Nephron progenitor cell (in vitro differentiated cells): ENCODE measurements at regions not wholly inside any gene's neighbourhood (a gene's known extent, or its start where the extent isn't known, plus 50 kb on each side); places are given as distances from the start of the nearest gene placed in this dataset.
A peak's percentile ranks its signal among the peaks of the same experiment; 100 is the strongest.

Experiments used
- DNase-seq: peaks from one replicate; pipeline ENCODE4 v3.0.0; 2021
- H3K27ac Mint-ChIP-seq: 2 replicates; pipeline ENCODE4 v1.8.0; 2021; ENCODE audit warnings: mild to moderate bottlenecking, moderate library complexity, mixed read lengths
- H3K27me3 Mint-ChIP-seq: 2 replicates; pipeline ENCODE4 v1.8.0; 2021; ENCODE audit warnings: mild to moderate bottlenecking, low read depth, mixed read lengths; ENCODE audit not compliant: poor library complexity
- H3K36me3 Mint-ChIP-seq: 2 replicates; pipeline ENCODE4 v1.8.0; 2021; ENCODE audit warnings: low read depth, mixed read lengths
- H3K4me1 Mint-ChIP-seq: 2 replicates; pipeline ENCODE4 v1.8.0; 2021; ENCODE audit warnings: mixed read lengths
- H3K4me3 Mint-ChIP-seq: 2 replicates; pipeline ENCODE4 v1.8.0; 2021; ENCODE audit warnings: mild to moderate bottlenecking, moderate library complexity, mixed read lengths
- H3K9me3 Mint-ChIP-seq: 2 replicates; pipeline ENCODE4 v1.8.0; 2021; ENCODE audit warnings: mild to moderate bottlenecking, moderate library complexity, mixed read lengths
- TF ChIP-seq, protein P1 (sequence below): fragments of 200-600 bp; sonication (generic); IDR thresholded peaks from 2 replicates; pipeline ENCODE4 v1.5.0; 2021; ENCODE audit warnings: antibody characterized with exemption

DNA sequence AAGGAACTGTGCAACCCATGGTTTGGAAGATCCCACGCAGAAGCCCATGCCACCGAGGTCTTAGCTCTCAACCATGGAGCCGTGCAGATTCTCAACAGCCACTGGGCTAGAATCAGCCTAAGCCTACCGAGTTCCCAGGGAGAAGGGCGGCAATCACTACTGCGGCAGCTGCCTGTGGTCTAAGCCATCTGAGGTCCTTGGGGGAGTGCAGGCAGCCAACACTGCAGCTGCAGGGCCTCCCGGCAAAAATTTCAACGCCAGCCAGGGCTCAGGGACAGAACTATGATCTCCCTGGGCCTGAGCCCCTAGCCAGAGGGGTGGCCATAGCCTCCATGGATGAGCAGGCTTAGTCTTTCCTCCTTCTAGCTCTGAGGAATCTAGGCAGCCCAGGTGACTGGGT lies 156.8 kb upstream of the CLEC14A start:
- Mint-ChIP-seq H3K27ac (no peak overlapping the region), H3K4me1 (no peaks in the 10 kb centered on the region), H3K9me3 (no peaks in the 10 kb centered on the region), H3K27me3 (no peaks in the 10 kb centered on the region), H3K36me3 (no peaks in the 10 kb centered on the region), H3K4me3 (no peak overlapping the region)
- DNase-seq: no peak
- TF ChIP-seq, protein P1, sequence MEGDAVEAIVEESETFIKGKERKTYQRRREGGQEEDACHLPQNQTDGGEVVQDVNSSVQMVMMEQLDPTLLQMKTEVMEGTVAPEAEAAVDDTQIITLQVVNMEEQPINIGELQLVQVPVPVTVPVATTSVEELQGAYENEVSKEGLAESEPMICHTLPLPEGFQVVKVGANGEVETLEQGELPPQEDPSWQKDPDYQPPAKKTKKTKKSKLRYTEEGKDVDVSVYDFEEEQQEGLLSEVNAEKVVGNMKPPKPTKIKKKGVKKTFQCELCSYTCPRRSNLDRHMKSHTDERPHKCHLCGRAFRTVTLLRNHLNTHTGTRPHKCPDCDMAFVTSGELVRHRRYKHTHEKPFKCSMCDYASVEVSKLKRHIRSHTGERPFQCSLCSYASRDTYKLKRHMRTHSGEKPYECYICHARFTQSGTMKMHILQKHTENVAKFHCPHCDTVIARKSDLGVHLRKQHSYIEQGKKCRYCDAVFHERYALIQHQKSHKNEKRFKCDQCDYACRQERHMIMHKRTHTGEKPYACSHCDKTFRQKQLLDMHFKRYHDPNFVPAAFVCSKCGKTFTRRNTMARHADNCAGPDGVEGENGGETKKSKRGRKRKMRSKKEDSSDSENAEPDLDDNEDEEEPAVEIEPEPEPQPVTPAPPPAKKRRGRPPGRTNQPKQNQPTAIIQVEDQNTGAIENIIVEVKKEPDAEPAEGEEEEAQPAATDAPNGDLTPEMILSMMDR: no peak

DNA sequence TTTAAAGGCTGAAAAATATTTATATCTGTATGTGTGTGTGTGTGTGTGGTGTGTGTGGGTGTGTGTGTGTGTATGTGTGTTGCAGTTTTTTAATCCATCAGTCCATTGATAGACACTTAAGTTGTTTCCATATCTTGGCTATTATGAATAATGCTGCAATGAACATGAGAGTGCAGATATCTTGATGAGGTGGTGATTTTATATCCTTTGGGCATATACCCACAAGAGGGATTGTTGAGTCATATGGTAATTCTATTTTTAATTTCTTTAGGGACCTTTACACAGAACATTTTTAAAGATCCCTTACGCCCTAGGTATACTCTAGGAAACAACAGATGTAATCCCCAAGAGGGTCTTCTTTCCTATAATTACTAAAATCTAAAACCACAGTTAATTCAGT lies 154.5 kb upstream of the CLEC14A start:
- Mint-ChIP-seq H3K4me1 (peaks cover 9% of the 10 kb centered on the region), H3K27ac (peak overlapping the region; percentile 30), H3K27me3 (no peaks in the 10 kb centered on the region), H3K4me3 (no peak overlapping the region), H3K9me3 (no peaks in the 10 kb centered on the region), H3K36me3 (no peaks in the 10 kb centered on the region)
- TF ChIP-seq, protein P1: no peak
- no peak for DNase-seq

DNA sequence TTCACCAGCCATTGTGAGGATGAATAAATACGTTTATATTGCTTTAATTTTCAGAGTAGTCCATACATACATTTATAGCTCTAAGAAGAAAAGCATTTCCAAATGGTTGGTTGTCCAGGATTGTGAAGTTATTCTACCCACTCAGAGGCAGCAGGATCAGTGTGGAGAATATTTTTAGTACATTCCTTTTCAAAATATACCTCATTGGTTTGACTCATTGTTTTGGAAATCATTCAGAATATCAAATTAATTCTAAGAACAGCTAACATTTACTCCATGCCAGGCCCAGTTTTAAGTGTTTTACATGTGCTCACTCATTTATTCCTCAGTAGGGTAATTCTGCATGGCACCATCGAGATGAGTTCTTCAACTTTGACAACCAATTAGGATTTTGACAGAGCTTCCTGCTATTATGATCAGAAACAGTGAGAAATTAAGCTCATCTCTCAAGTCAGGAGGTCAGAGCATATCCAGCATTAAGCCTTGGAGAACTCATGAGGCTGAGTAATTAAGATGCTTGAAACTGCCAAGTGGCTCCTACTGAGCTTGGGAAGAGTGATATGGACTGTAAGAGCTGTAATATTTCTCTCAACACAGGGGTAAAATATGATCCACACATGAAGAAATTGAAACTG lies 153.3 kb upstream of the CLEC14A start:
- Mint-ChIP-seq H3K27ac (no peak overlapping the region), H3K4me3 (no peak overlapping the region), H3K27me3 (no peaks in the 10 kb centered on the region), H3K4me1 (peaks cover 16% of the 10 kb centered on the region), H3K9me3 (no peaks in the 10 kb centered on the region), H3K36me3 (no peaks in the 10 kb centered on the region)
- no peak for DNase-seq
- TF ChIP-seq, protein P1: no peak

DNA sequence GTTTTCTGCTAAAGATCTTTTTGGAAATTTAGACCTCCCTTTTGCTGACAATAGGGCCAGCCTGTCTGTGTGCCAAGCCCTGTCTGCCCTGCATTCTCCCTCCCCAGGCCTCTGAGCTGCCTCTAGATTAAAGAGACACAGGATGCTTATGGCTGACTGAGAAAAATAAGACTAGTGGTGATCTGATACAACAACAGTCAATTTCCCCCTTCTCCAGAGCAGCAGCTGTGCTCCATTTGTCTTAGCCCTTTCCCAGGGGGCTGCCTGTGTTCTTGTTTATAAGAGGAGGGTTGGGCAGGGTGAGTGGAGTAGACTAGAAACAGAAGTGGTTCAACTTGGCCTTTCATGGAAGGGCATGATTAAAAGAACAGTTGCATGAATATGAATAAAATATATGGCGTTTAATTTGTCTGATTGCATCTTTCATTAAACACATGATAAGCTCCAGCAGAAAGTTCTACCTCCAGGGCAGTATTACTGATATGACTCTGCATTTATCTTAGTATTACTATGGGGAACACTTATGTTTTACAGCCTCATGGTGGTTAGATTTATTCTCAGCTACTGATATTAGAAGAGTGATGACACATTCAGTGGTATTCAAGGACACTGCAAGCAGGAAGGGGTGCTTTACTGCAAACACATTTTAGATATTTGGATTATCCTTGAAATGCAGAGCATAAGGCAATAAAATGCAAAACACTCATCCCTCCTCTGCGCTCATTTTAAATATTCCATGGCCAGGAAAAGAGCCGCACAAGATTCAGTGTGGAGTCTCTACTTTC lies 150.2 kb upstream of the CLEC14A start:
- peaks cover 28% of the 10 kb centered on the region for H3K4me1 Mint-ChIP-seq
- TF ChIP-seq, protein P1: peak; percentile 2
- DNase-seq: peak; percentile 5
- H3K4me3 Mint-ChIP-seq: no peak overlapping the region
- no peaks in the 10 kb centered on the region for H3K9me3 Mint-ChIP-seq
- H3K27ac Mint-ChIP-seq: peak overlapping the region; percentile 77
- no peaks in the 10 kb centered on the region for H3K36me3 Mint-ChIP-seq
- no peaks in the 10 kb centered on the region for H3K27me3 Mint-ChIP-seq

DNA sequence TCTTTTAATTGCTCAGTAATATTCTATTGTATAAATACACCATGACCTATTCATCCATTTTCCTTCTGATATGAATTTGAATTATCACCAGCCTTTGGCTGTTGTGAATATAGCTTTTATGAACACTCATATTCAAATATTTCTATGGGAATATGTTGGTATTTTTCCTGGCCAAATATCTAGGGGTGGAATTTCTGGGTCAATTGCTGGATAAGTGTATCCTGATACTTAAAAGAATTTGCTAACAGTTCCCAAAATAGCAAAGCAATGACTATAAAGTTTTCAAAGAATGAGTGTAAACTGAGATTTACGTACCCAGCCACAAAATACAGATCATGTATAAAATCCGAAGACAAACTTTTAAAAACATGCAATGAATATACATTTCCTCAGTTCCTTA lies 148.7 kb upstream of the CLEC14A start:
- Mint-ChIP-seq H3K4me3 (no peak overlapping the region), H3K27me3 (no peaks in the 10 kb centered on the region), H3K36me3 (no peaks in the 10 kb centered on the region), H3K27ac (no peak overlapping the region), H3K4me1 (peaks cover 31% of the 10 kb centered on the region), H3K9me3 (no peaks in the 10 kb centered on the region)
- TF ChIP-seq, protein P1: no peak
- DNase-seq: no peak
